Fibroblast of mammary gland (primary cell): ENCODE measurements at regions not wholly inside any gene's neighbourhood (a gene's known extent, or its start where the extent isn't known, plus 50 kb on each side); places are given as distances from the start of the nearest gene placed in this dataset.

Experiments
- DNase-seq: peaks from one replicate; pipeline ENCODE4 v3.0.0-alpha.2; 2010; ENCODE audit warnings: low read depth
- H3K4me3 ChIP-seq: 2 replicates; pipeline ENCODE4 v1.5.1; 2011; ENCODE audit warnings: low read depth, mild to moderate bottlenecking, low read length, moderate library complexity; ENCODE audit not compliant: control insufficient read depth
- CTCF ChIP-seq: conservative IDR thresholded peaks from 2 replicates; pipeline ENCODE4 v1.5.1; 2011; ENCODE audit warnings: low read depth, low read length, inconsistent platforms; ENCODE audit not compliant: control insufficient read depth, insufficient read depth

GRCh38 chr10:3228629-3228945, 56.0 kb upstream of the PITRM1 start:
- no peak for DNase-seq

GRCh38 chr10:3226960-3227744, 54.6 kb upstream of the PITRM1 start:
- peak; percentile 92 for DNase-seq
- H3K4me3 ChIP-seq: no peak overlapping the region
- no peak for TF ChIP-seq CTCF

More at GRCh38 chr10:3228629-3228945, 56.0 kb upstream of the PITRM1 start:
- TF ChIP-seq CTCF: no peak
- H3K4me3 ChIP-seq: no peak overlapping the region

- no peak for TF ChIP-seq CTCF
- peak; percentile 78 for DNase-seq
- no peak overlapping the region for H3K4me3 ChIP-seq
Observed at GRCh38 chr10:3225561-3225960, 53.0 kb upstream of the PITRM1 start.

GRCh38 chr10:3224241-3224640, 51.7 kb upstream of the PITRM1 start:
- no peak for TF ChIP-seq CTCF
- DNase-seq: no peak

GRCh38 chr10:3222626-3223025, 50.0 kb upstream of the PITRM1 start:
- TF ChIP-seq CTCF: no peak
- DNase-seq: no peak
- no peak overlapping the region for H3K4me3 ChIP-seq

More at GRCh38 chr10:3224241-3224640, 51.7 kb upstream of the PITRM1 start:
- H3K4me3 ChIP-seq: no peak overlapping the region
